BLaER1 treated with 17β-estradiol and CSF1 and Interleukin-3, amounts not matched to agents 10 nM and 100 nM (cell line): ENCODE measurements at regions not wholly inside any gene's neighbourhood (a gene's known extent, or its start where the extent isn't known, plus 50 kb on each side); places are given as distances from the start of the nearest gene placed in this dataset.

Source experiments
- H3K27ac ChIP-seq, 11 experiments: shearing (Covaris generic); formaldehyde crosslinking; 2 replicates each; pipeline ENCODE4 v1.8.1; 2022
- H3K27me3 ChIP-seq, 11 experiments: shearing (Covaris generic); formaldehyde crosslinking; 2 replicates each; pipeline ENCODE4 v1.8.1; 2022
- H3K36me3 ChIP-seq, 11 experiments: shearing (Covaris generic); formaldehyde crosslinking; 2 replicates each; pipeline ENCODE4 v1.8.1; 2022
- H3K4me1 ChIP-seq, 10 experiments: shearing (Covaris generic); formaldehyde crosslinking; 2 replicates each; pipeline ENCODE4 v1.8.1; 2022
- H3K4me2 ChIP-seq, 11 experiments: shearing (Covaris generic); formaldehyde crosslinking; 2 replicates each; pipeline ENCODE4 v1.8.1; 2022
- H3K4me3 ChIP-seq, 10 experiments: shearing (Covaris generic); formaldehyde crosslinking; 2 replicates each; pipeline ENCODE4 v1.8.1; 2022
- H3K9ac ChIP-seq, 11 experiments: shearing (Covaris generic); formaldehyde crosslinking; 2 replicates each; pipeline ENCODE4 v1.8.1; 2022
- H3K9me3 ChIP-seq, 11 experiments: shearing (Covaris generic); formaldehyde crosslinking; replicated peaks in 1 of 11; 2 replicates each; pipeline ENCODE4 v1.8.1; 2022
- H4K20me1 ChIP-seq, 11 experiments: shearing (Covaris generic); formaldehyde crosslinking; 2 replicates each; pipeline ENCODE4 v1.8.1; 2022
- Cebpa-rat ChIP-seq, 11 experiments: shearing (Covaris generic); IDR thresholded peaks; 2 replicates each; pipeline ENCODE4 v1.8.1; 2022

DNA sequence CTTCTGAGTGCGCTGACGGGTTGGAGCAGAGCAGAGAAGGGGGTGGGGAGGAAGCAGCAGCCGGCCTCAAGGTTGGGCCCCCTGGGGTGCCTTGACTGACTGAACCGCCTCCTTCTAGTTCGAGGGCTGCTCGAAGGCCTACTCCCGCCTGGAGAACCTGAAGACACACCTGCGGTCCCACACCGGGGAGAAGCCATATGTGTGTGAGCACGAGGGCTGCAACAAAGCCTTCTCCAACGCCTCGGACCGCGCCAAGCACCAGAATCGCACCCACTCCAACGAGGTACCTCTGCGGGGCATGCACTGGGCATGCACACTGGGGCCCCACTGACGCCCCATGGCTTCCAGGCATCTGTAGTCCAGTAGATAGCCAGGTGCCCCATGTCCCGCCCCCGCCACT is 246.9 kb downstream of the GLI2 start:
- Histone ChIP-seq H3K4me1 (peaks cover 0 to 5% (median 0%) of the 10 kb centered on the region in 10 experiments; a peak in 4 of 20 replicates), H3K36me3 (no peaks in the 10 kb centered on the region), H4K20me1 (no peaks in the 10 kb centered on the region), H3K4me2 (no peak overlapping the region), H3K9me3 (peaks cover 0 to 2% (median 0%) of the 10 kb centered on the region in 11 experiments; a peak in 1 of 22 replicates), H3K9ac (no peak overlapping the region), H3K27me3 (no peaks in the 10 kb centered on the region), H3K4me3 (no peak overlapping the region), H3K27ac (no peak overlapping the region)
- no peak for TF ChIP-seq Cebpa-rat (IDR thresholded peaks at IDR 0.05)

DNA sequence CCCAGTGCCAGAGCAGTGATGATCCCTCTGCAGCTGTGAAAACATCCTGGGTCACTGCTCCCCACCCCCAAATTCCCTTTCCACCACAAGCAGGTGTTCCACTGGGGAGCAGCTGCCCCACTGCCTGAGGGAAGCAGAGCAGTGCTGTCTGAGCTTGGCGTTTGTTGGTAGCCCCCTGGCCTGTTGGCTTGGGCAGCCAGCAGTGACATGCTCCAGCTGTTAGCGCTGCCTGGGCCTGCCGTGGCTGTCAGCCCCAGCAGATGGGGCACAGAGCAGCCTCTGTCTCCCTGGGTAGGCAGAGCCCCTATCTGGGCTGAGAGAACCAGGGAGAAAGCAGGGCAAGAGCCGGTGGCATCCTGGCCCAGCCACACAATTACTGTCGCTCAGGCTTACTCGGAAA is 247.7 kb downstream of the GLI2 start:
- Histone ChIP-seq H4K20me1 (no peaks in the 10 kb centered on the region), H3K4me1 (peaks cover 0 to 5% (median 0%) of the 10 kb centered on the region in 10 experiments; a peak in 4 of 20 replicates), H3K9me3 (peaks cover 3 to 10% (median 5%) of the 10 kb centered on the region in 11 experiments; a peak in 14 of 22 replicates), H3K9ac (no peak overlapping the region), H3K27ac (no peak overlapping the region), H3K4me2 (no peak overlapping the region), H3K36me3 (no peaks in the 10 kb centered on the region), H3K27me3 (no peaks in the 10 kb centered on the region), H3K4me3 (no peak overlapping the region)
- TF ChIP-seq Cebpa-rat (IDR thresholded peaks at IDR 0.05): no peak

DNA sequence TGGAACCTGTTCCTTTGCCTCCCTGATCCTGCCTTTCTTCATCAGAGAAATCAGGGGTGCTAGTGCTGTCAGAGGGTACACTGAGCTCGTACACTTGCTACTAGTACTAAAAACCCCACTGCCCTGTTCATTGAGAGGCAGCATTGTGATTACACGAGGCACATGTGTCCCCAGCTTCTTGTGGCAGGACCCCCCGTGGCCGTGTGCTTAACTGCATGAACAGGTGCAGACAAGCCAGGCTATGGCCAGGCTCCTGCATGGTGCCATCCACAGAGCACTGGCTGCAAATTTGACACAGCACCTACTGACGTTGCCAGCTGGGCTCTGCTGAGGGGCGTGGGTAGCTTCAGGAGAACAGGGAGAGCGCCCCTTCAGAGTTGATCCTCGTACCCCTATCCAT is 248.4 kb downstream of the GLI2 start:
- no peaks in the 10 kb centered on the region for H3K36me3 ChIP-seq
- no peak for TF ChIP-seq Cebpa-rat (IDR thresholded peaks at IDR 0.05)
- no peaks in the 10 kb centered on the region for H3K27me3 ChIP-seq
- no peak overlapping the region for H3K9ac ChIP-seq
- H3K4me1 ChIP-seq: peaks cover 0 to 5% (median 0%) of the 10 kb centered on the region in 10 experiments; a peak in 4 of 20 replicates
- H4K20me1 ChIP-seq: no peaks in the 10 kb centered on the region
- no peak overlapping the region for H3K27ac ChIP-seq
- peaks cover 10 to 17% (median 12%) of the 10 kb centered on the region in 11 experiments; a peak in 15 of 22 replicates for H3K9me3 ChIP-seq
- no peak overlapping the region for H3K4me2 ChIP-seq
- H3K4me3 ChIP-seq: no peak overlapping the region

DNA sequence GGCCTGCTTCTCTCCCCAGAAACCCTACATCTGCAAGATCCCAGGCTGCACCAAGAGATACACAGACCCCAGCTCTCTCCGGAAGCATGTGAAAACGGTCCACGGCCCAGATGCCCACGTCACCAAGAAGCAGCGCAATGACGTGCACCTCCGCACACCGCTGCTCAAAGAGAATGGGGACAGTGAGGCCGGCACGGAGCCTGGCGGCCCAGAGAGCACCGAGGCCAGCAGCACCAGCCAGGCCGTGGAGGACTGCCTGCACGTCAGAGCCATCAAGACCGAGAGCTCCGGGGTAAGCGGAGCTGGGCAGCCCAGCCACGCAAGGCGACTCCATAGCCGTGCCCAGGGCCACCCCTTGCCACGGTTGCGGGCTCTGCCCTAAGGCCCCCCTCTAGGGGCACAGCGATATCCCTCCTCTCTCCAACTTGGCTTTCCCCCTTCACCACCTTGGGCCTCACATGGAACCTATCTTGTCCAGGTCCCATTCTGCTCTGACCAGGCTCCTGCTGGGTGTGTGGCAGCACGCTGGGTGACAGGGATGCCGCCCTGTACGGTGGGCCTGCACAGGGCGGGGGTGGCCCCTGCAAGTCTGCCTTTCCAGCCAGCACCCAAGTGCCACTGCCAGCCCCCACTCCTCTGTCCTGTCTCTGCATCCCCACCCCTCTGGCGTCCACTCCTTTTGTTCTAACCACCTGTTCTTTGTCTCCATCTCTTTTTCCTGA is 248.9 kb downstream of the GLI2 start:
- no peak overlapping the region for H3K4me3 ChIP-seq
- no peaks in the 10 kb centered on the region for H4K20me1 ChIP-seq
- H3K27me3 ChIP-seq: no peaks in the 10 kb centered on the region
- H3K36me3 ChIP-seq: no peaks in the 10 kb centered on the region
- no peak overlapping the region for H3K9ac ChIP-seq
- no peak overlapping the region for H3K4me2 ChIP-seq
- peaks cover 10 to 22% (median 15%) of the 10 kb centered on the region in 11 experiments; a peak in 15 of 22 replicates for H3K9me3 ChIP-seq
- TF ChIP-seq Cebpa-rat (IDR thresholded peaks at IDR 0.05): no peak
- peaks cover 0 to 5% (median 0%) of the 10 kb centered on the region in 10 experiments; a peak in 4 of 20 replicates for H3K4me1 ChIP-seq
- no peak overlapping the region for H3K27ac ChIP-seq

DNA sequence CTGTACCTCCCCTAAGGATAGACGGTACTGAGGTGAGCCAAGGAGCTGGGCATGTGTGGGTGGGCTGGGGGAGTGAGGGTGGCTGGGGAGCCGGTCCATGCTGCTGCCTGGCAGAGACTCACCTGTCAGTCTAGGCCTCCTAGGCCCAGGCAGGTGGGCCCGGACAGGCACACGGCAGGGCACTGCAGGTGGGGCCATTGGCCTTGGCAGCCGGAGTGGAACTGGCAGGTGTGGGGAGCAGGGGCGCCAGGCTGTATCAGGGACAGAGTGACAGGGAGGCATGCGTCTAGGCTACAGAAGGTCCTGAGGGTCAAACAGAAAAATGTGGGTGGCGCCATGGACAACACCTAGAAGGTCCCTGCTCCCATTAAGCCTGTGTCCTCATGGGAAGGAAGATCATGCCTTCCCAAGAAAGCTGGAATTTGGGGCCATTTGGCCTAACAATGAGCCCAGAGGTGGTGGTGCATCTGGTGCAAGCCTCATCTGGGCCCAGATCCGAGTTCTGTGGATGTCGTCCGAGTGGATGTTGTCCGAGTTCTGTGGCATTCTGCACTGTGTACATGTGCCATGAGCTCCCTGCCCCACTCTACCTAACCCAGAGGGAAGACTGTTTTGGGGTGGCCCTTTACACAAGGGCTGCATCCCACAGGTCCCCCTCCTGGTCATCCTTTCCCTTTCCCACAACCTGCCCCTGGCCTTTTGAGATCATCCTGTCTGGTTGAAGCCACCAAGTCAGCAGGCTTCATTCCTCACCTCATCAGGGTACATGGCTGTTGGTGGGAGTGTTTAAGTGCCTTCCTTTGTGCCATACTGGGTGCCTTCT is 249.7 kb downstream of the GLI2 start:
- H3K4me2 ChIP-seq: no peak overlapping the region
- peaks cover 0 to 5% (median 0%) of the 10 kb centered on the region in 10 experiments; a peak in 4 of 20 replicates for H3K4me1 ChIP-seq
- H3K36me3 ChIP-seq: no peaks in the 10 kb centered on the region
- peaks cover 10 to 28% (median 19%) of the 10 kb centered on the region in 11 experiments; a peak in 15 of 22 replicates for H3K9me3 ChIP-seq
- H3K4me3 ChIP-seq: no peak overlapping the region
- H3K27ac ChIP-seq: no peak overlapping the region
- H3K27me3 ChIP-seq: no peaks in the 10 kb centered on the region
- no peak for TF ChIP-seq Cebpa-rat (IDR thresholded peaks at IDR 0.05)
- no peaks in the 10 kb centered on the region for H4K20me1 ChIP-seq
- H3K9ac ChIP-seq: no peak overlapping the region

DNA sequence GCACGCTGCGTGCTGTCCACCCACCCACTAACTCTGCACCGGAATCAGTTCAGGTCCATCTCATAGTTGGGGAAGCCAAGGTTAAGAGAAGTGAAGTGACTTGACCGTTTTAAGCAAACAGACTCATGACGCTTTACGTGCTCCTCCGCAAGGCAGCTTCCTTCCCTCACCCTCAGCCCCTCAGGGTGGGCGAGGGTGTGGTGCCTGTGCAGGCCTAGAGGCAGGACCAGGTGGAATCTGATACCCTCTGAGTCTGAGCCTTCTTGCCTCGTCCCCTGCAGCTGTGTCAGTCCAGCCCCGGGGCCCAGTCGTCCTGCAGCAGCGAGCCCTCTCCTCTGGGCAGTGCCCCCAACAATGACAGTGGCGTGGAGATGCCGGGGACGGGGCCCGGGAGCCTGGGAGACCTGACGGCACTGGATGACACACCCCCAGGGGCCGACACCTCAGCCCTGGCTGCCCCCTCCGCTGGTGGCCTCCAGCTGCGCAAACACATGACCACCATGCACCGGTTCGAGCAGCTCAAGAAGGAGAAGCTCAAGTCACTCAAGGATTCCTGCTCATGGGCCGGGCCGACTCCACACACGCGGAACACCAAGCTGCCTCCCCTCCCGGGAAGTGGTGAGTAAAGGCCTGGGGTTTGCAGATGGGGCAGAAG is 250.5 kb downstream of the GLI2 start:
- Histone ChIP-seq H3K9ac (no peak overlapping the region), H3K4me3 (no peak overlapping the region), H3K4me2 (no peak overlapping the region), H4K20me1 (no peaks in the 10 kb centered on the region), H3K36me3 (no peaks in the 10 kb centered on the region), H3K27ac (no peak overlapping the region), H3K4me1 (peaks cover 0 to 7% (median 2%) of the 10 kb centered on the region in 10 experiments; a peak in 14 of 20 replicates), H3K9me3 (peaks cover 10 to 28% (median 19%) of the 10 kb centered on the region in 11 experiments; a peak in 15 of 22 replicates), H3K27me3 (no peaks in the 10 kb centered on the region)
- TF ChIP-seq Cebpa-rat (IDR thresholded peaks at IDR 0.05): no peak

DNA sequence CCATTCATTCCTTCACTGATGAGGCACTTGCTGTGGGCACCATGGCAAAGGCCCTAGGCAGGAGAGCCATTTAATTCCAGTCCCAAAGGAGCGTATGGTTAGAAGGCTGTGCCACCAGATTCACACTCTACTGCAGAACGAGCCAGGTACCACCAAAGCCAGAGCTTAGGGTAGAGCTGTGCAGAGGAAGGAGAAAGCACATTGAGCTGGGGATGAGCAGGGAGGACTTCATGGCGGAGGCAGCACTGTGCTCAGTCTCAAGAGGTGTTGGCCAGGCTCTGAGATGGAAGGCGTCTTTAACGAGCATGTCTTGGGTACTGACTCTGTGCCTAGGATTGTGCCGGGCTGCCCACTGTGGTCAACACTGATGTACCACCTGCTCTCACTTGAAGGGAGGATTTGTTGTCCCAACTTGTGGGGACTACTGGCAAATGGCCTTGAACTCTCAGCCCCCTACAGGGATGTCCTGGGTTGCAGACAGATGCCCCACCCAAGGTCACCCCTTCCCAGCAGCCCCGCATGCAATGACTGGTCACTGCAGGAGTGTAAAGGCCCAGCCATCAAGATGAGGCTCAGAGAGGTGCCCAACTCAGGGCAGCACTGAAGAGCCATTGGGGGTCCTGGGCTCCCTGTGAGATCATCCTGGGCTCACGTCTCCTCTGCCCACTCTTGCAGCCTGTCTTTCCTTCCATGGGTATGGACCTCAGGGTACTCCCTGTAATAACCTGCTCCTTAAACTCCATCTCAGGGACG is 251.4 kb downstream of the GLI2 start:
- Histone ChIP-seq H3K36me3 (no peaks in the 10 kb centered on the region), H3K4me3 (no peak overlapping the region), H3K9me3 (peaks cover 10 to 28% (median 19%) of the 10 kb centered on the region in 11 experiments; a peak in 15 of 22 replicates), H3K27ac (no peak overlapping the region), H3K27me3 (no peaks in the 10 kb centered on the region), H3K9ac (no peak overlapping the region), H4K20me1 (no peaks in the 10 kb centered on the region), H3K4me2 (no peak overlapping the region), H3K4me1 (peaks cover 0 to 14% (median 9%) of the 10 kb centered on the region in 10 experiments; a peak in 15 of 20 replicates)
- TF ChIP-seq Cebpa-rat (IDR thresholded peaks at IDR 0.05): no peak

DNA sequence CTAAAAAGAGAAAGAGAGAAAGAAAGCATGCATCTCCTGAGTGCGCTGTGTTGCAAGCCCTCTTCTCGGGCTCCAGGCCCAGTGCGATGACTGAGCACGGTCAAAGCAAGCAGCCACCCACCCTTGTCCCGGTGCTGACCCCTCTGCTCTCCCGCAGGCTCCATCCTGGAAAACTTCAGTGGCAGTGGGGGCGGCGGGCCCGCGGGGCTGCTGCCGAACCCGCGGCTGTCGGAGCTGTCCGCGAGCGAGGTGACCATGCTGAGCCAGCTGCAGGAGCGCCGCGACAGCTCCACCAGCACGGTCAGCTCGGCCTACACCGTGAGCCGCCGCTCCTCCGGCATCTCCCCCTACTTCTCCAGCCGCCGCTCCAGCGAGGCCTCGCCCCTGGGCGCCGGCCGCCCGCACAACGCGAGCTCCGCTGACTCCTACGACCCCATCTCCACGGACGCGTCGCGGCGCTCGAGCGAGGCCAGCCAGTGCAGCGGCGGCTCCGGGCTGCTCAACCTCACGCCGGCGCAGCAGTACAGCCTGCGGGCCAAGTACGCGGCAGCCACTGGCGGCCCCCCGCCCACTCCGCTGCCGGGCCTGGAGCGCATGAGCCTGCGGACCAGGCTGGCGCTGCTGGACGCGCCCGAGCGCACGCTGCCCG is 252.5 kb downstream of the GLI2 start:
- Histone ChIP-seq H3K36me3 (no peaks in the 10 kb centered on the region), H3K4me1 (peaks cover 5 to 19% (median 13%) of the 10 kb centered on the region in 10 experiments; a peak in 17 of 20 replicates), H3K4me3 (no peak overlapping the region), H3K9me3 (peaks cover 10 to 28% (median 19%) of the 10 kb centered on the region in 11 experiments; a peak in 15 of 22 replicates), H3K9ac (no peak overlapping the region), H3K27me3 (no peaks in the 10 kb centered on the region), H3K27ac (no peak overlapping the region), H4K20me1 (no peaks in the 10 kb centered on the region), H3K4me2 (no peak overlapping the region)
- no peak for TF ChIP-seq Cebpa-rat (IDR thresholded peaks at IDR 0.05)
